SK-N-MC (cell line): ENCODE measurements at regions not wholly inside any gene's neighbourhood (a gene's known extent, or its start where the extent isn't known, plus 50 kb on each side); places are given as distances from the start of the nearest gene placed in this dataset.
A peak's percentile ranks its signal among the peaks of the same experiment; 100 is the strongest.
"Not testable (repeated sequence)": the region's sequence is repeated elsewhere in the genome, so short reads cannot be mapped to it uniquely, and the experiment has no call there.

Experiments used
- DNase-seq: peaks from one replicate; pipeline ENCODE4 v3.0.0-alpha.2; 2011; ENCODE audit warnings: low read depth, low spot score
- H3K27ac ChIP-seq: fragments of 200-600 bp; sonication (generic); 2 replicates; pipeline ENCODE4 v1.5.1; 2016; ENCODE audit warnings: mixed run types
- H3K36me3 ChIP-seq: fragments of 200-600 bp; sonication (generic); 2 replicates; pipeline ENCODE4 v1.6.1; 2017; ENCODE audit warnings: antibody characterized with exemption, low read length, mixed read lengths; ENCODE audit not compliant: insufficient read depth
- H3K4me3 ChIP-seq: fragments of 200-600 bp; sonication (generic); 2 replicates; pipeline ENCODE4 v1.5.1; 2016
- H3K9ac ChIP-seq: fragments of 200-600 bp; sonication (generic); 2 replicates; pipeline ENCODE4 v1.8.0; 2017; ENCODE audit warnings: mixed run types, mixed read lengths; ENCODE audit not compliant: insufficient read length
- H3K9me3 ChIP-seq: fragments of 200-600 bp; sonication (generic); 2 replicates; pipeline ENCODE4 v1.6.1; 2017; ENCODE audit warnings: low read depth, mild to moderate bottlenecking, antibody characterized with exemption, low read length, moderate library complexity, mixed read lengths
- EZH2 ChIP-seq: fragments of 200-600 bp; sonication (generic); IDR thresholded peaks from one replicate; pipeline ENCODE4 v1.6.1; 2017; ENCODE audit warnings: antibody characterized with exemption
- FOXP2 ChIP-seq: optimal IDR thresholded peaks from 2 replicates; pipeline ENCODE3; 2011; ENCODE audit warnings: mild to moderate bottlenecking, moderate library complexity; ENCODE audit not compliant: insufficient read depth; ENCODE audit errors: extremely low read length, control extremely low read depth
- POLR2AphosphoS5 ChIP-seq: IDR thresholded peaks from 2 replicates; pipeline ENCODE4 v1.6.1; 2012; ENCODE audit warnings: mild to moderate bottlenecking, low read depth, low read length, borderline replicate concordance

DNA sequence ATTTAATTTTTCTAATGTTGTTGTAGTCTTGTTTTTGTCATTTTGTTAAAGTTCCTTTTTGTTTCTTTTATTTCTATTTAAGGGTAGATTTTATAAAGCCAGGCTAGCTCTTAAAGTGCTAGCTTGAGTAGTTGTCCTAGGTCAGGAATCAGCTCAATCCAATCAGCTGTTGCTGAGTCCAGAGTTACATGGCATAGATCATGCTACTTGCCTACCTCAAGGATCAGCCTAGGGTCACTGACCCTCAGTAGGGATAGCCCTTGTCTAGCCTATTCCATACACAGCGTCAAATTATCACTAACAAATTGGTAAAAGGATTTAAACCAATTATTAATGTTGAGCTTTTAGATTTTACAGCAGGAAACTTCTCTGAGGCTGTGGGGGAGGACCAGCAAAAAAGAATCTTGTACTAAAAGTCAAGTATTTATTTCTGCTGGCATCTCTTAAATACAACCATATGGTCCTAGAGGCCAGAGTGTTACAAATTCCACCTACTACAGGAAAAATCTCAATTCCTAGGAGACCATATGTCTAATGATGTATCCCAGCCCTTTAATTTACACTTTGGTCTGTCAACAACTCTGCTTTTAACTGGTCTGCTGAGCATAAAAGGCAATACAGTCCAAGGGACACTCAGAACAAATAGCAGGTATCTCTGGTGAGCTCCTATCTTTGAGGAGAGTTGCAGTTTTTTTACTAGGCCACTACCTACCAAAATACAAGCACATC, 138.3 kb upstream of the PTPRG start:
- Histone ChIP-seq H3K27ac (no peak overlapping the region), H3K36me3 (no peaks in the 10 kb centered on the region), H3K9me3 (no peaks in the 10 kb centered on the region), H3K9ac (no peak overlapping the region), H3K4me3 (no peak overlapping the region)
- no peak for DNase-seq
- no peak for TF ChIP-seq FOXP2
- TF ChIP-seq POLR2AphosphoS5 = no peak
- no peak for TF ChIP-seq EZH2

DNA sequence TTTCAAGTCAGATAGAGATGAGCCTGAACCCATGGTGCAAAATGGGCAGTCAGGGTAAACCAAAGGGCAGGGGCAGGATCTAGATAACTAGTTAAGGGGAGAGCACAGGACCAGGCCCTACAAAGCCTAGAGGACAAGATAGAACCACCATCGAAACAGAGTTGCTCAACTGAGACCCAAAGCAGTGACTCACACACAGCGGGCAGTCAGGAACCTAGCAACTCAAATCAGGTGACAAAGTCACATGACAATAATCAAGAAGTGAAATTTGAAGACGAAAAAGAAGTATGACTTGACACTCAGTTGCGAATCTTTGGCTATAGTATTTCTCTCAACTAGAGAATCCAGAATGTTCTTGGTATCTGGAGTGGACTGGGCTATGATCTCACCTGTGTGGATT, 136.0 kb upstream of the PTPRG start:
- no peak for DNase-seq

GRCh38 chr3:61429106-61429505, 132.3 kb upstream of the PTPRG start:
- Histone ChIP-seq H3K9me3 (no peaks in the 10 kb centered on the region), H3K36me3 (no peaks in the 10 kb centered on the region), H3K27ac (no peak overlapping the region), H3K9ac (no peak overlapping the region), H3K4me3 (no peak overlapping the region)
- TF ChIP-seq FOXP2 = no peak
- 0 out of 2 replicates have a peak, but pooled peaks have one; percentile 18 for TF ChIP-seq POLR2AphosphoS5
- no peak for TF ChIP-seq EZH2
- no peak for DNase-seq

More for the DNA sequence above, 136.0 kb upstream of the PTPRG start:
- TF ChIP-seq FOXP2 = no peak
- no peak for TF ChIP-seq POLR2AphosphoS5
- TF ChIP-seq EZH2 = no peak
- Histone ChIP-seq H3K36me3 (no peaks in the 10 kb centered on the region), H3K9ac (no peak overlapping the region), H3K9me3 (no peaks in the 10 kb centered on the region), H3K27ac (no peak overlapping the region), H3K4me3 (no peak overlapping the region)

DNA sequence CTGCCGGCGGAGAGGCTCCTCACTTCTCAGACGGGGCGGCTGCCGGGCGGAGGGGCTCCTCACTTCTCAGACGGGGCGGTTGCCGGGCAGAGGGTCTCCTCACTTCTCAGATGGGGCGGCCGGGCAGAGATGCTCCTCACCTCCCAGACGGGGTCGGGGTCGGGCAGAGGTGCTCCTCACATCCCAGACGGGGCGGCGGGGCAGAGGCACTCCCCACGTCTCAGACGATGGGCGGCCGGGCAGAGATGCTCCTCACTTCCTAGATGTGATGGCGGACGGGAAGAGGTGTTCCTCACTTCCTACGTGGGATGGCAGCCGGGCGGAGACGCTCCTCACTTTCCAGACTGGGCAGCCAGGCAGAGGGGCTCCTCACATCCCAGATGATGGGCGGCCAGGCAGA, 126.5 kb upstream of the PTPRG start:
- not testable (repeated sequence) for H3K4me3 ChIP-seq, H3K36me3 ChIP-seq, H3K27ac ChIP-seq, H3K9ac ChIP-seq, DNase-seq, H3K9me3 ChIP-seq

DNA sequence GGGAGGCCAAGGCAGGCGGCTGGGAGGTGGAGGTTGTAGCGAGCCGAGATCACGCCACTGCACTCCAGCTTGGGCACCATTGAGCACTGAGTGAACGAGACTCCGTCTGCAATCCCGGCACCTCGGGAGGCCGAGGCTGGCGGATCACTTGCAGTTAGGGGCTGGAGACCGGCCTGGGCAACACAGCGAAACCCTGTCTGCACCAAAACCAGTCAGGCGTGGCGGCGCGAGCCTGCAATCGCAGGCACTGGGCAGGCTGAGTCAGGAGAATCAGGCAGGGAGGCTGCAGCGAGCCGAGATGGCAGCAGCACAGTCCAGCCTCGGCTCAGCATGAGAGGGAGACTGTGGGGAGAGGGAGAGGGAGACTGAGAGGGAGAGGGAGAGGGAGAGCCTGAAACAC, 126.0 kb upstream of the PTPRG start:
- H3K9ac ChIP-seq, H3K9me3 ChIP-seq, H3K4me3 ChIP-seq, H3K27ac ChIP-seq, H3K36me3 ChIP-seq, DNase-seq: not testable (repeated sequence)

- no peak for DNase-seq
- no peak for TF ChIP-seq FOXP2
- no peak for TF ChIP-seq POLR2AphosphoS5
- no peak for TF ChIP-seq EZH2
- no peak overlapping the region for H3K4me3 ChIP-seq
- no peaks in the 10 kb centered on the region for H3K9me3 ChIP-seq
- H3K36me3 ChIP-seq = no peaks in the 10 kb centered on the region
- H3K27ac ChIP-seq = no peak overlapping the region
- H3K9ac ChIP-seq = no peak overlapping the region
Measured at GRCh38 chr3:61438253-61439121, 122.9 kb upstream of the PTPRG start.

GRCh38 chr3:61439122-61439458, 122.3 kb upstream of the PTPRG start:
- Histone ChIP-seq H3K27ac (no peak overlapping the region), H3K4me3 (no peak overlapping the region), H3K9me3 (no peaks in the 10 kb centered on the region), H3K36me3 (no peaks in the 10 kb centered on the region), H3K9ac (no peak overlapping the region)
- DNase-seq = no peak
- TF ChIP-seq EZH2 (no peak), FOXP2 (no peak), POLR2AphosphoS5 (no peak)

DNA sequence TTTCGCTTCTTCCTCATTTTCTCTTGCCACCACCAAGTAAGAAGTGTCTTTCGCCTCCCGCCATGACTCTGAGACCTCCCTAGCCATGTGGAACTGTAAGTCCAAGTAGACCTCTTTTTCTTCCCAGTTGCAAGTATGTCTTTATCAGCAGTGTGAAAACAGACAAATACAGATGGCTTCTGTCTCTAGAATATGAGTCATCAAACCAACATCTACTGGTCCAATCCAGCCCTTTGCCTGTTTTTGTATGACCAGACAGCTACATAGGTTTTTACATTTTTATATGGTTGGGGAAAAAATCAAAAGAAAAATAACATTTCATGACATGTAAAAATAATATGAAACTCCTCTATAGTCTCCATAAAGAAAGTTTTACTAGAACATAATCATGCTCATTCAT, 118.7 kb upstream of the PTPRG start:
- H3K4me3 ChIP-seq = no peak overlapping the region
- DNase-seq = no peak
- no peak for TF ChIP-seq EZH2
- H3K9me3 ChIP-seq = no peaks in the 10 kb centered on the region
- H3K9ac ChIP-seq = no peak overlapping the region
- no peaks in the 10 kb centered on the region for H3K36me3 ChIP-seq
- no peak overlapping the region for H3K27ac ChIP-seq

DNA sequence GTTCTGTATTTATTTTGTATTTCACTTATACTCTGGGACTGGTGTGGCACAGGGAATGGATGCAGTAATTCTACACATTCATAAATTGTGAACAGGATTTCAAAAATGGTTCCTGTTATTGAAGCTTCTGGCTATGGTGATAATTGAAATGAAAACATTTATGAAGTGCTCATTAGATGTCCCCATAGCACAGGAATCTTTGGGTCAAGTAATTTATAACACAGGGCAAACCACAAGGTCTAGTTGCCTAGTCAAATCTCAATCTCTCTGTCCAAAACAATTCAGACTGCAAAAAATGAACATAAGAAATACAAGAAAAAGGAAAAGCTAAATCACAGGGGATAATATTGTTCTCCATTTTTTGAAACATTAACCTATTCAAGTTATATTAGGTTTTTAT, 117.5 kb upstream of the PTPRG start:
- no peak overlapping the region for H3K27ac ChIP-seq
- no peak for DNase-seq
- H3K4me3 ChIP-seq = no peak overlapping the region
- no peaks in the 10 kb centered on the region for H3K9me3 ChIP-seq
- TF ChIP-seq POLR2AphosphoS5 = no peak
- TF ChIP-seq EZH2 = no peak
- TF ChIP-seq FOXP2 = no peak
- H3K36me3 ChIP-seq = no peaks in the 10 kb centered on the region
- no peak overlapping the region for H3K9ac ChIP-seq
